ENCODE measurements at regions not wholly inside any gene's neighbourhood (a gene's known extent, or its start where the extent isn't known, plus 50 kb on each side); places are given as distances from the start of the nearest gene placed in this dataset.
A peak's percentile ranks its signal among the peaks of the same experiment; 100 is the strongest.
"Not testable (repeated sequence)": the region's sequence is repeated elsewhere in the genome, so short reads cannot be mapped to it uniquely, and the experiment has no call there.

DNA sequence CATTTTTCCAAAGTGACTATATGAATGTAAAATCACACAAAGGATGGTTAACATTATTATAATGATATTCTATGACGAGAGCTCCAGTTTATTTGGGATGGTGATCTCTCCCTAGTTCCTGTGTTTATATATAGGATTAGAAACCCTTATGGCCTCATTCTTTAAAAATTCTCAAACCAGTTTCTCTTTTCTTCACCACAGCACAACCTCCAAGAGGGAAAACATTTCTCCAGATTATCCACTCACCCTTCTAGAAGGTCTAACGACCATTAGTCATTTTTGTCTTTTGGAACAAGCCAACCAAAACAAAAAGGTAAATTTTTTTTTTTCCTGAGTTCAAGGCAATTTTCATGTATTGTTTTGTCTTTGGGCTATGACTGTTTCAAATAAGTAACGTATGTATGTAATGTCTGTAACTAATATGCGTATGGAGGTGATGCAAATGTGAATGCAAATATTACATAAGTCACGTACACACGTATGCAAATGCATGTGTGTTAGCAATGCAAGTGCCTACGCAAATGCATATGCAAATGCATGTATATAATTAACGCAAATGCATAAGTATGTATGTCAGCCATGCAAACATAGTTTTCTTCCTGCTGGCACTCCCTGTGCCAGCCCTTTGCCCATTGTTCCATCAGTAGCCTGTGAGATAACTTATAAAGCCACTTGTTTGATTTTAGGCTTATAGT, 72.5 kb upstream of the MORC3 start:
- DNase-seq: no peak

GRCh38 chr21:36249576-36250422, 70.2 kb upstream of the MORC3 start:
- no peak for DNase-seq

- no peak for DNase-seq
Observed at GRCh38 chr21:36250423-36251075, 69.4 kb upstream of the MORC3 start.

- no peak for DNase-seq
Observed at GRCh38 chr21:36254106-36254941, 65.7 kb upstream of the MORC3 start.

DNA sequence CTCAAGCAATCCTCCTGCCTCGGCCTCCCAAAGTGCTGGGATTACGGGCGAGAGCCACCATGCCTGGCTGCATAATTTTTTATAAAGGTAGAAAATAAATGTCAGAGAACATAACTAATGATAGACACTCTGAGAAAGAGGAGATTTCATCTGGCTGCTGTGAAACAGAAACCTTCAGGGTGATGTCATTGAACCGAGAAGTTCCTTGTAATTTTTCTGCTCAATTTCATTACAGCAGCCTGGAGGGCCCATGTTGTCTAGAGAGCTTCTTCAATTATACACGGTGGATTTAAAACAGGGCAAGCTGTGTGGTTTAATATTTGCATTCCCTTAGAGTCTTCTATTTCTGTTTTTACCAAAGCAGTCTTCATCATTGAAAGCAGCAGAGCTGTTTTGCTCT, 64.3 kb upstream of the MORC3 start:
- DNase-seq: no peak

GRCh38 chr21:36257657-36258056, 62.3 kb upstream of the MORC3 start:
- DNase-seq: no peak

DNA sequence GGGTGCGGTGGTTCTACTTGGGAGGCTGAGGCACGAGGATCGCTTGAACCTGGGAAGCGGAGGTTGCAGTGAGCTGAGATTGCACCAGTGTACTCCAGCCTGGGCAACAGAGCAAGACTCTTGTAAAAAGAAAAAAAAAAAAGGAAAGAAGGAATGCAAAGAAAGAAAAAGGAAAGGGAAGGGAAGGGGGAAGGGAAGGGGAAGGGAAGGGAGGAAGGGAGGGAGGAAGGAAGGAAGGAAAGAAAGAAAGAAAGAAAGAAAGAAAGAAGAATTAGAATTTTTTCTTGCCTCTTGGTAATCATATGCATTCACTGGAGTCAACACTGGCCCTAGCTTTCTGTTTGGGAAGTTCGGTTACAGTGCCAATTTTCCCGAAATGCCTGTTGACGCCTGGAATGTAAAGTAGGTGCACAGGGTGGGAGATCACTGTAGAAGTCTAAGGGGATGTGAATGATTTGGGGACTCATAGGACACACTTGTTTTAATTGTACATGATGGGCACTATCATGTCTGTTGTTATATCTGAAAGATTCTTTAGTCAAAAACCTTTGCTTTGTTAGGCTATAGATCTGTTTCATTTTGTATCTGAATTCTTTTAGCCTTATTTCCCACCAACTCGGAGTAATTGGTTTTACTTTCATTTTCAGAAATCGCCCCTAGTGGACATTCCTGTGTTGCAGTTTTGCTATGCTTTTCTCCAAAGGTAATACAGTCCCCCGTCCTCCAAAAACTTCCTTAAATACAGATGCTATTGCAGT, 59.8 kb upstream of the MORC3 start:
- DNase-seq: peak; percentile 62

- no peak for DNase-seq
Observed at GRCh38 chr21:36260802-36261201, 59.2 kb upstream of the MORC3 start.

GRCh38 chr21:36261459-36261858, 58.5 kb upstream of the MORC3 start:
- DNase-seq: no peak

GRCh38 chr21:36263797-36264196, 56.2 kb upstream of the MORC3 start:
- no peak for DNase-seq

- DNase-seq: no peak
Observed at GRCh38 chr21:36265431-36265830, 54.6 kb upstream of the MORC3 start.

DNA sequence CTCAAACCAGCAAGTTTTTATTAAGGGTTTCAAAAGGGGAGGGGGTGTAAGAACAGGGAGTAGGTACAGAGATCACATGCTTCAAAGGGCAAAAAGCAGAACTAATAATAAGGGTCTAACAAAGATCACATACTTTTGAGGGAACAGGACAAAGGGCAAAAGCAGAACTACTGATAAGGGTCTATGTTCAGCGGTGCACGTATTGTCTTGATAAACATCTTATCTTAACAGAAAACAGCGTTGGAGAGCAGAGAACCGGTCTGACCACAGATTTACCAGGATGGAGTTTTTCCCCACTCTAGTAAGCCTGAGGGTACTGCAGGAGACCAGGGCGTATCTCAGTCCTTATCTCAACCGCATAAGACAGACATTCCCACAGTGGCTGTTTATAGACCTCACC, 52.2 kb upstream of the MORC3 start:
- DNase-seq: not testable (repeated sequence)

DNA sequence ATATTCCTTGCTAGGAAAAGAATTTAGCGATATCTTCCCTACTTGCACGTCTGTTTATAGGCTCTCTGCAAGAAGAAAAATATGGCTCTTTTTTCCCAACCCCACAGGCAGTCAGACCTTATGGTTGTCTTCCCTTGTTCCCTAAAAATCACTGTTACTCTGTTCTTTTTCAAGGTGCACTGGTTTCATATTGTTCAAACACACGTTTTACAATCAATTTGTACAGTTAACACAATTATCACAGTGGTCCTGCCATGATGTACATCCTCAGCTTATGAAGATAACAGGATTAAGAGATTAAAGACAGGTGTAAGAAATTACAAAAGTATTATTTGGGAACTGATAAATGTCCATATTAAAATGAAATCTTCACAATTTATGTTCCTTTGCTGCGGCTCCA, 51.7 kb upstream of the MORC3 start:
- DNase-seq: not testable (repeated sequence)
